H1 (cell line): ENCODE measurements at regions not wholly inside any gene's neighbourhood (a gene's known extent, or its start where the extent isn't known, plus 50 kb on each side); places are given as distances from the start of the nearest gene placed in this dataset.

ENCODE experiments used
- CTCF ChIA-PET: fragments of 300-600 bp; sonication (Branson Sonifier 250); formaldehyde crosslinking; loops from one replicate; lab custom pipeline; 2021; ENCODE audit not compliant: partially characterized antibody; lab: Charles Lee
- POLR2A ChIA-PET: fragments of 300-600 bp; sonication (Branson Sonifier 250); formaldehyde crosslinking; loops from one replicate; lab custom pipeline; 2021; ENCODE audit warnings: inconsistent platforms; ENCODE audit not compliant: partially characterized antibody; lab: Charles Lee
- DNase-seq, 2 experiments: peaks; one replicate each; pipeline versions ENCODE4 v3.0.0 to v3.0.0-alpha.2; 2010 to 2022; ENCODE audit warnings: low spot score in 2 of 2, low read depth in 1 of 2, mixed read lengths in 1 of 2
- FAIRE-seq: peaks from 2 replicates; lab custom pipeline; 2011; peaks lifted over from hg19 to GRCh38; lab: Jason Lieb, UNC
- H2AFZ ChIP-seq: 2 replicates; pipeline ENCODE4 v1.8.1; 2012; ENCODE audit warnings: low read length, inconsistent platforms
- H2AK5ac ChIP-seq: 2 replicates; pipeline ENCODE4 v1.6.1; 2013; ENCODE audit warnings: low read depth, low read length
- H2BK120ac ChIP-seq: replicated peaks from 2 replicates; pipeline ENCODE3; 2013; ENCODE audit warnings: low read depth, low read length, inconsistent platforms
- H2BK12ac ChIP-seq: 2 replicates; pipeline ENCODE4 v1.6.1; 2013; ENCODE audit warnings: low read depth, low read length
- H2BK15ac ChIP-seq: 2 replicates; pipeline ENCODE4 v1.6.1; 2013; ENCODE audit warnings: low read length
- H2BK20ac ChIP-seq: 2 replicates; pipeline ENCODE4 v1.6.1; 2013; ENCODE audit warnings: low read length
- H2BK5ac ChIP-seq: 2 replicates; pipeline ENCODE4 v1.6.1; 2013; ENCODE audit warnings: low read depth, low read length
- H3K14ac ChIP-seq: 2 replicates; pipeline ENCODE4 v1.6.1; 2013; ENCODE audit warnings: inconsistent platforms; ENCODE audit not compliant: insufficient read length
- H3K18ac ChIP-seq: 2 replicates; pipeline ENCODE4 v1.6.1; 2013; ENCODE audit warnings: low read length; ENCODE audit errors: extremely low read depth
- H3K23ac ChIP-seq: 2 replicates; pipeline ENCODE4 v1.6.1; 2013; ENCODE audit warnings: inconsistent platforms; ENCODE audit not compliant: insufficient read length
- H3K23me2 ChIP-seq: 2 replicates; pipeline ENCODE4 v1.6.1; 2013; ENCODE audit warnings: low read depth, low read length
- H3K27ac ChIP-seq: 2 replicates; pipeline ENCODE4 v1.6.1; 2011; ENCODE audit warnings: low read depth, low read length, inconsistent platforms
- H3K27me3 ChIP-seq, 4 experiments: replicated peaks in 1 of 4; 1 replicate in 1 of 4; 2 replicates in 3 of 4; pipeline versions ENCODE4 v1.6.1 to v1.8.1; 2011 to 2013; ENCODE audit warnings: low read length in 3 of 4, mild to moderate bottlenecking in 3 of 4, inconsistent platforms in 2 of 4, mixed read lengths in 2 of 4, moderate library complexity in 1 of 4; ENCODE audit not compliant: control insufficient read depth in 3 of 4, insufficient read depth in 3 of 4; ENCODE audit errors: extremely low read depth in 1 of 4
- H3K36me3 ChIP-seq, 4 experiments: 2 replicates each; pipeline versions ENCODE4 v1.6.1 to v1.8.1; 2011 to 2013; ENCODE audit warnings: mild to moderate bottlenecking in 4 of 4, low read length in 3 of 4, moderate library complexity in 2 of 4, control low read depth in 1 of 4, inconsistent platforms in 1 of 4; ENCODE audit not compliant: insufficient read depth in 4 of 4, control insufficient read depth in 2 of 4
- H3K4ac ChIP-seq: replicated peaks from 2 replicates; pipeline ENCODE3; 2013; ENCODE audit warnings: low read length, low read depth, mixed read lengths, inconsistent platforms; ENCODE audit not compliant: insufficient read length
- H3K4me1 ChIP-seq, 4 experiments: replicated peaks in 1 of 4; 1 replicate in 1 of 4; 2 replicates in 3 of 4; pipeline versions ENCODE4 v1.6.1 to v1.8.1; 2011 to 2013; ENCODE audit warnings: low read length in 3 of 4, inconsistent platforms in 2 of 4, mixed read lengths in 1 of 4; ENCODE audit not compliant: insufficient read depth in 4 of 4, control insufficient read depth in 3 of 4
- H3K4me2 ChIP-seq, 2 experiments: 2 replicates each; pipeline versions ENCODE4 v1.6.1 to v1.8.1; 2011 to 2013; ENCODE audit warnings: low read depth in 2 of 2, low read length in 2 of 2, control low read depth in 1 of 2, inconsistent platforms in 1 of 2, mild to moderate bottlenecking in 1 of 2; ENCODE audit not compliant: insufficient read depth in 1 of 2
- H3K4me3 ChIP-seq, 4 experiments: fragments of 200-600, 300-600 bp in 1 of 4; sonication (generic), shearing (Covaris generic), sonication (Bioruptor Twin) in 1 of 4; 2 replicates each; pipeline versions ENCODE4 v1.5.1 to v1.8.1; 2011 to 2016; ENCODE audit warnings: low read length in 4 of 4, low read depth in 3 of 4, control low read depth in 2 of 4, inconsistent platforms in 2 of 4, mild to moderate bottlenecking in 2 of 4, mixed read lengths in 1 of 4, moderate library complexity in 1 of 4; ENCODE audit not compliant: insufficient read depth in 2 of 4; ENCODE audit errors: extremely low read depth in 1 of 4
- H3K56ac ChIP-seq: replicated peaks from 2 replicates; pipeline ENCODE3; 2013; ENCODE audit warnings: low read depth, mild to moderate bottlenecking, mixed read lengths, low read length, inconsistent platforms; ENCODE audit not compliant: insufficient read length
- H3K79me1 ChIP-seq: 2 replicates; pipeline ENCODE4 v1.6.1; 2013; ENCODE audit warnings: low read depth, low read length, control low read depth
- H3K79me2 ChIP-seq, 2 experiments: 2 replicates each; pipeline versions ENCODE4 v1.6.1 to v1.8.1; 2012 to 2013; ENCODE audit warnings: low read length in 2 of 2, mild to moderate bottlenecking in 2 of 2, inconsistent platforms in 1 of 2; ENCODE audit not compliant: insufficient read depth in 2 of 2, control insufficient read depth in 1 of 2
- H3K9ac ChIP-seq, 4 experiments: replicated peaks in 1 of 4; 1 replicate in 1 of 4; 2 replicates in 3 of 4; pipeline versions ENCODE4 v1.6.1 to v1.8.1; 2011 to 2013; ENCODE audit warnings: low read depth in 3 of 4, low read length in 3 of 4, control low read depth in 2 of 4, mild to moderate bottlenecking in 2 of 4, moderate library complexity in 2 of 4, inconsistent platforms in 1 of 4; ENCODE audit errors: extremely low read depth in 1 of 4
- H3K9me3 ChIP-seq, 2 experiments: 2 replicates each; pipeline versions ENCODE4 v1.6.1 to v1.8.1; 2012 to 2013; ENCODE audit warnings: mild to moderate bottlenecking in 2 of 2, moderate library complexity in 2 of 2, control low read depth in 1 of 2, inconsistent platforms in 1 of 2, low read depth in 1 of 2, low read length in 1 of 2, mixed read lengths in 1 of 2; ENCODE audit not compliant: insufficient read depth in 2 of 2
- H4K20me1 ChIP-seq, 2 experiments: replicated peaks in 1 of 2; 2 replicates each; pipeline versions ENCODE3 to v1.8.1; 2011 to 2013; ENCODE audit warnings: inconsistent platforms in 2 of 2, low read length in 2 of 2, mild to moderate bottlenecking in 1 of 2; ENCODE audit not compliant: insufficient read depth in 2 of 2, control insufficient read depth in 1 of 2
- H4K5ac ChIP-seq: 2 replicates; pipeline ENCODE4 v1.6.1; 2013; ENCODE audit warnings: low read length, low read depth, mixed read lengths, inconsistent platforms; ENCODE audit not compliant: insufficient read length
- H4K8ac ChIP-seq: 2 replicates; pipeline ENCODE4 v1.8.0; 2013; ENCODE audit warnings: mild to moderate bottlenecking, moderate library complexity, low read length, inconsistent platforms; ENCODE audit not compliant: insufficient read depth; ENCODE audit errors: extremely low read depth
- H4K91ac ChIP-seq: replicated peaks from 2 replicates; pipeline ENCODE3; 2013; ENCODE audit warnings: low read length, mixed read lengths, inconsistent platforms; ENCODE audit not compliant: insufficient read length
- ASH2L ChIP-seq: fragments of 200-600, 300-600 bp; sonication (generic); IDR thresholded peaks from one replicate; pipeline ENCODE4 v1.7.1; 2017; ENCODE audit warnings: low read length
- CBX8 ChIP-seq: fragments of 300-800, 300-1000 bp; sonication (generic); IDR thresholded peaks from 2 replicates; pipeline ENCODE4 v1.7.1; 2016; ENCODE audit warnings: low read depth, low read length, borderline replicate concordance
- EGR1 ChIP-seq: IDR thresholded peaks from 2 replicates; pipeline ENCODE4 v1.6.1; 2011; ENCODE audit warnings: low read depth, low read length, borderline replicate concordance
- EP300 ChIP-seq, 2 experiments: IDR thresholded peaks; 1 replicate in 1 of 2; 2 replicates in 1 of 2; pipeline ENCODE4 v1.6.1; 2011 to 2012; ENCODE audit warnings: low read depth in 2 of 2, low read length in 2 of 2, mild to moderate bottlenecking in 2 of 2, borderline replicate concordance in 1 of 2, inconsistent platforms in 1 of 2, moderate library complexity in 1 of 2
- HDAC6 ChIP-seq: IDR thresholded peaks from one replicate; pipeline ENCODE4 v1.7.1; 2012; ENCODE audit warnings: low read depth, mild to moderate bottlenecking, inconsistent platforms, low read length, moderate library complexity
- JUN ChIP-seq: IDR thresholded peaks from 2 replicates; pipeline ENCODE4 v1.6.1; 2011; ENCODE audit warnings: low read depth, mild to moderate bottlenecking, improper control_type of control experiment, low read length
- JUND ChIP-seq: IDR thresholded peaks from 2 replicates; pipeline ENCODE4 v1.6.1; 2011; ENCODE audit warnings: mild to moderate bottlenecking, improper control_type of control experiment, low read length
- KDM1A ChIP-seq: fragments of 200-600, 300-600 bp; sonication (generic); IDR thresholded peaks from 2 replicates; pipeline ENCODE4 v1.7.1; 2016; ENCODE audit warnings: mild to moderate bottlenecking, low read length, borderline replicate concordance
- RNF2 ChIP-seq: fragments of 200-900, 300-1000 bp; sonication (generic); IDR thresholded peaks from 2 replicates; pipeline ENCODE4 v1.7.1; 2016; ENCODE audit warnings: borderline replicate concordance, low read depth, mild to moderate bottlenecking, antibody characterized with exemption, low read length; ENCODE audit not compliant: poor library complexity, severe bottlenecking; ENCODE audit errors: missing control alignments
- SIN3A ChIP-seq, 2 experiments: IDR thresholded peaks in 1 of 2; conservative IDR thresholded peaks in 1 of 2; 2 replicates each; pipeline ENCODE4 v1.6.1; 2011 to 2012; ENCODE audit warnings: low read length in 2 of 2, improper control_type of control experiment in 1 of 2, low read depth in 1 of 2, mild to moderate bottlenecking in 1 of 2
- SIX5 ChIP-seq: IDR thresholded peaks from 2 replicates; pipeline ENCODE4 v1.6.1; 2011; ENCODE audit warnings: mild to moderate bottlenecking, low read depth, low read length
- SP4 ChIP-seq: IDR thresholded peaks from 2 replicates; pipeline ENCODE4 v1.6.1; 2012; ENCODE audit warnings: low read length, inconsistent platforms
- SRF ChIP-seq: IDR thresholded peaks from 2 replicates; pipeline ENCODE4 v1.6.1; 2011; ENCODE audit warnings: mild to moderate bottlenecking, low read depth, low read length, moderate library complexity
- TAF7 ChIP-seq: optimal IDR thresholded peaks from 2 replicates; pipeline ENCODE3; 2011; ENCODE audit warnings: low read depth, mild to moderate bottlenecking, inconsistent platforms, low read length, moderate library complexity, borderline replicate concordance
- WGBS, 2 experiments: shearing (Covaris generic) in 1 of 2; methylation state at CpG; one replicate each; pipeline versions ENCODE4 v1.1.6 to v1.1.7; 2013 to 2015; ENCODE audit warnings: low lambda C conversion rate in 2 of 2, mixed read lengths in 2 of 2, inconsistent platforms in 1 of 2, low coverage in 1 of 2, missing lambda C conversion rate in 1 of 2; ENCODE audit not compliant: insufficient replicate concordance in 2 of 2, insufficient coverage in 1 of 2, insufficient read length in 1 of 2; ENCODE audit errors: extremely low coverage in 1 of 2, missing lambda C conversion rate in 1 of 2; 5-methylcytosine and 5-hydroxymethylcytosine counted together

DNA sequence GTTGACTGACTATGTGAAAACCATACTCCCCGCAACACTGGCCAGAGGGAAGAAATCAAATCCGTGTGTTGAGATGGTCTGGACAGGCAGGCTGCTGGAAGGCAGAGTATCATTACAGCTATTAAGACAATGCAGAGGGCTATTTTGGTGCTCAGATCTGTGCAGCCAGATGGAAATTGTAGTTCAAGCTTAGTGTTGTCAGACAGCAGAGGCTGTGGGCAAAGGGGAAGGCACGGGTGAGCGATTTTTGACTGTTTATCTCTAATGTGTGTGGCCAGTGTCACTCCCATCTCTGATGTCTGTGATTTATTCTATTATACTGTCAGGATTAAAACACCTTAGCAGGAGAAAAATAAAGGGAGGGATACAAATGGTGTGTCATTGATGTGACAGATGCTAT, 984.4 kb upstream of the WWC1 start:
- Histone ChIP-seq H3K4me1 (peaks cover 0 to 26% (median 17%) of the 10 kb centered on the region in 4 experiments), H2BK15ac (no peak overlapping the region), H2AK5ac (no peak overlapping the region), H3K14ac (no peak overlapping the region), H3K4ac (no peak overlapping the region), H4K20me1 (no peaks in the 10 kb centered on the region), H3K9me3 (no peaks in the 10 kb centered on the region), H3K36me3 (no peaks in the 10 kb centered on the region), H2BK20ac (peak overlapping the region; percentile 44; the same call in 1 of the 2 replicates), H2BK120ac (peak overlapping the region; percentile 56), H3K9ac (no peak overlapping the region), H2BK5ac (peak overlapping the region; percentile 37; the same call in 1 of the 2 replicates), H4K8ac (no peak overlapping the region), H3K27me3 (peaks cover 0 to 2% (median 0%) of the 10 kb centered on the region in 4 experiments; a peak in 1 of 7 replicates), H3K23me2 (no peaks in the 10 kb centered on the region; the same call in 1 of the 2 replicates), H2AFZ (no peak overlapping the region), H3K27ac (no peak overlapping the region), H3K23ac (no peak overlapping the region), H3K79me2 (no peaks in the 10 kb centered on the region), H2BK12ac (peak overlapping the region; percentile 77; the same call in 1 of the 2 replicates), H3K56ac (no peak overlapping the region), H4K5ac (no peak overlapping the region), H3K4me2 (no peak overlapping the region; a peak in 1 of 4 replicates), H3K18ac (no peak overlapping the region), H3K4me3 (no peak overlapping the region), H4K91ac (peak overlapping the region; percentile 54), H3K79me1 (no peaks in the 10 kb centered on the region)
- no peak for DNase-seq
- 93% methylated on average over 4 of the region's 4 CpGs; no CpG with 5 or more reads in 1 of the 2 experiments for WGBS, 2 experiments
- ChIA-PET CTCF (interaction anchor here (0.8 kb wide), 2 partner anchors 12 to 254 kb away, joined by 3 to 4 read pairs; no protein-coding TSS in a partner anchor), POLR2A (interaction anchor here (4.1 kb wide), 1 partner anchor 12 kb away, joined by 19 read pairs; no protein-coding TSS in a partner anchor)
- FAIRE-seq = no peak
- TF ChIP-seq SP4 (no peak), HDAC6 (no peak), EP300 (IDR thresholded peaks at IDR 0.05; ENCODE audit: borderline replicate concordance in 1 of 2, low read depth in 2 of 2, low read length in 2 of 2) (no peak), JUN (no peak), TAF7 (no peak), JUND (no peak), SIX5 (no peak), KDM1A (no peak), CBX8 (no peak), RNF2 (no peak), ASH2L (no peak), SIN3A (conservative IDR thresholded peaks at IDR 0.05 in 1 of 2, IDR thresholded peaks at IDR 0.05 in 1 of 2; ENCODE audit: low read depth in 1 of 2, low read length in 2 of 2) (no peak), SRF (no peak), EGR1 (no peak)
